Right renal pelvis (tissue), 4 donors: ENCODE measurements at regions not wholly inside any gene's neighbourhood (a gene's known extent, or its start where the extent isn't known, plus 50 kb on each side); places are given as distances from the start of the nearest gene placed in this dataset.
"Not testable (repeated sequence)": the region's sequence is repeated elsewhere in the genome, so short reads cannot be mapped to it uniquely, and the experiment has no call there.

Experiments used
- DNase-seq, 4 donors: peaks; one replicate each; pipeline ENCODE4 v3.0.0-alpha.2; 2013; ENCODE audit warnings: low read depth in 4 of 4, low spot score in 3 of 4, missing footprints in 1 of 4

DNA sequence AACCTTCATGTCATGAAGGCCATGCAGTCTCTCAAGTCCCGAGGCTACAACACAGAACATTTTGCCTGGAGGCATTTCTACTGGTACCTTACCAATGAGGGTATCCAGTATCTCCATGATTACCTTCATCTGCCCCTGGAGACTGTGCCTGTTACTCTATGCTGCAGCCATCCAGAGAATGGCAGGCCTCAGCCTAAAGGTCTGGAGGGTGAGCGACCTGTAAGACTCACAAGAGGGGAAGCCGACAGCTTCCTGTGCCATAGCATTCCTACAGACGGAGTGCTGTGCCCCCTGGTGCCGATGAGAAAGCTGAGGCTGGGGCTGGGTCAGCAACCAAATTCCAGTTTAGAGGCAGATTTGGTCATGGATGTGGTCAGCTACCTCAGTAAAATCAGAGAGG lies 51.3 kb upstream of the CADPS start:
- DNase-seq: no peak

GRCh38 chr3:62928256-62928655 lies 53.0 kb upstream of the CADPS start:
- no peak for DNase-seq

DNA sequence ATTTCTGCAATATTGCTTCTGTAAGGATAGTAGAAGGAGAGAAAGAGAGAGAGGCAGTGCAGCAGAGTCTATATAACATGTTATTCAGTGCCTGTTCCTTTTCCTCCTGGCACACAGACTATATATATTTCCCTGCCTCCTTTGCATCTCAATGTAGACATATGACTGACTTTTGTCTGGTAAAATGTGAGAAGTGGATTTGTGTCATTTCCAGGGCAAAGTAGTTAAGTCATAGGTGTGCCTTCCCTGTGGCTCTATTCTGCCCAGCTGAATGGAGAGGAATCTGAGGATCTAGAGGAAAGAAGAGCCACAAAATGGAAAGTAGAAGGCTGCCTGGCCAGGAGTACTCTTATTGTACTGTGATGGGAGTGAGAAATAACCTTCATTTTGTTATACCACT lies 54.6 kb upstream of the CADPS start:
- DNase-seq: no peak

DNA sequence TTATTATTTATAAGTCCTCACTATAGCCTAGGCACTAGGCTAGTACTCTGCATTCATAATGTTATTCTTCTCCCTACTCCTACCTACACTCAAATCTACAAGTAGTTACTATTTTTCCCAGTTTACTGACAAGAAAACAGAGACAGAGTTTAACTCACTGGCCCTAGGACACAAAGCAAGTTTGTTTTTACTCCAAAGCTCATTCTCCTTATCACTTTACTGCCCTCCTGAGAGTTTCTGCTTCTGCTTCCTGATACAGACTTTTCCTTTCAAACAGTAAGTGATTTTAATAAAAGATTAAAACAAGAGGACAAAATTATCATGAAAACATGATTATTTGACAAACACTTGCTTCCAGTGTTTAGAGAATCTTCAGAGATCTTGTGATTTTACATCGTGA lies 60.6 kb upstream of the CADPS start:
- no peak for DNase-seq

DNA sequence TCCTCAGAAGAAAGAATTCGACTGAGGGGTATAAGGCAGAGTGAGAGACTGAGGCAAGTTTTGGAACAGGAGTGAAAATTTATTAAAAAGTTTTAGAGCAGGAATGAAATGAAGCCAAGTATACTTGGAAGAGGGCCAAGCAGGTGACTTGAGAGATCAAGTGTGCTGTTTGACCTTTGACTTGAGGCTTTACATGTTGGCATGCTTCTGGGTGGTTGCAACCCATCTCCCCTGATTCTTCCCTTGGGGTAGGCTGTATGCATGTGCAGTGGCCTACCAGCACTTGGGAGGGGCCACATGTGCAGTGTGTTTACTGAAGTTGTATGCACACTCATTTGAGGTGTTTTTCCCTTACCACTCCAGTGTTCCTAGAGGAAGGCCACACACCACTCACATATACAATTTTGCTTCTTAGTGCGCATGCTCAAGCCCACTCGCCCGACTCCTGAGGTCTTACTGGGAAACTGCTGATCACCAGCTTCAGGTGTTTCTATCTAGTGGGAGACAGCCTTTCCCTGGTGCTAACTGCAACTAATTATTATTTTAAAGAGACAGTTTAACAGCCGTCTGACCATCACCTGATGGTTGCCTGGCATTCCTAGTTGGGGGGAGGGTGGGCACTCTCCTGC lies 61.5 kb upstream of the CADPS start:
- no peak for DNase-seq

- DNase-seq: no peak
These were observed 63.4 kb upstream of the CADPS start for GRCh38 chr3:62938583-62938982.

GRCh38 chr3:62939707-62940106 lies 64.5 kb upstream of the CADPS start:
- DNase-seq: no peak

- no peak for DNase-seq
These were observed 65.8 kb upstream of the CADPS start for GRCh38 chr3:62940771-62941563.

DNA sequence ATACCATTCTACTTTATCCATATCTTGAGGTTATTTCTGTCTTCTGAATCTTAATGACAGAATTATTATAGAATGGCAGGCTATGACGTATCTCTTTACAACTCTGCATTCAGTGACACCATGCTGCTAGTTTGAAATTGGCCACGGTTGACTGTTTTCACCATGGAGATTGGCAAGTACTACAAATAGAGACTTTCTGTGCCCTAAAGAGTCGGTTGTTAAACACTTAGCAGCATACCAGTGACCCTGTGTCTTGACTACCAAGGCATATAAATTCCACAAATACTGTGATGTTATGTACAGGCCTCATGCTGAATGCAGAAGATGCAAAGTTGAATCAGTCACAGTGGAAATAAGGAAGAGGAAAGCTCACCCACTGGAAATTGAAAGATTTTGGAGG lies 67.0 kb upstream of the CADPS start:
- no peak for DNase-seq

DNA sequence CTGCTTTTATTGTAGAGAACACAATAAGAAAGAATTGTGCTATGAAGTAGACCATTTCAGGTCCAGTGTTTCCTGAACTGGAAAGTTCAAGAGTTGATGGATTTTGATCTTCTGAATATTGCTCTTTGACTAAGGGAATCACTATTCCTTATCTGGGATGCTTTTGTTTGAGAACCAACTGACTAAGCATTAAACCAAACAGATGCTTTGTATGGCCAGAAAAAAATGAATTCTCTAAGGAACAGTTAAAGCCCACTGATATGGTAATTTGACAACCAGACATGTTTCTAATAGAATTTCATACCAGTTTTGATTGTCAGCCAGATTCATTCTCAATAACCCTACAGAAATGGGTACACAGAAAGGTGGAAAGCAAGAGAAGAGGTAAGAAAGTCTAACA lies 67.5 kb upstream of the CADPS start:
- DNase-seq: no peak

DNA sequence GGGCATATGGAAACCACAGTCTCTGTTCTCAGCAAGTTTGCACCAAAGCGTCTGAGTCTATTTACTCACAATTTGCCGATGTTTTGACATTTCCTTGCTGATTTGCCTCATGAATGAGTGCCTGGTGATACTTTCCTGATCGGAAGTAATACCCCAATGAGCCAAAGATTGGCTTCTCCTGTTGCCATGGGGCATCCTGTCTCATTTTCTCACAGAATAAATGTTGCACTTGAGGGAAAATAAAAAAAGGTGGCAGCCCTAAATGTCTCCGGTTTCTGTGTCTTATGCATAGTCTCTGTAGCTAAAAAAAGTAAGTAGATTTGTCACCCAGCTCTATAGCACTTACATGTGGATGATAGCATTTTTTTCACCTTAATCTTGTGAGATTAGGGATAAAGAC lies 73.7 kb upstream of the CADPS start:
- DNase-seq: no peak

- no peak for DNase-seq
These were observed 75.0 kb upstream of the CADPS start for GRCh38 chr3:62950210-62950609.

DNA sequence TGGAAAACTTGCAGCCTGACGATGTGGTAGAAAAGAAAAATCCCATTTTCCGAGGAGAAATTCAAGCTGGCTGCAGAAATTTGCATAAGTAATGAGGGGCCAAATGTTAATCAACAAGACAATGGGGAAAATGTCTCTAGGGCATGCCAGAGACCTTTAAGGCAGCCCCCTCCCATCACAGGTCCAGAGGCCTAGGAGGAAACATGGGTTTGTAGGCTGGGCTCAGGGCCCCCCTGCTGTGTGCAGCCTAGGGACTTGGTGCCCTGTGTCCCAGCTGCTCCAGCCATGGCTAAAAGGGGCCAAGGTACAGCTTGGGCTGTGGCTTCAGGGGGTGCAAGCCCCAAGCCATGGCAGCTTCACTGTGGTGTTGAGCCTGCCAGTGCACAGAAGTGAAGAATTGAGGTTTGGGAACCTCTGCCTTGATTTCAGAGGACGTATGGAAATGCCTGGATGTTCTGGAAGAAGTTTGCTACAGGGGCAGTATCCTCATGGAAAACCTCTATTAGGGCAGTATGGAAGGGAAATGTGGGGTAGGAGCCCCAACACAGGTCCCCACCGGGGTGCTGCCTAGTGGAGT lies 75.9 kb upstream of the CADPS start:
- no peak for DNase-seq

DNA sequence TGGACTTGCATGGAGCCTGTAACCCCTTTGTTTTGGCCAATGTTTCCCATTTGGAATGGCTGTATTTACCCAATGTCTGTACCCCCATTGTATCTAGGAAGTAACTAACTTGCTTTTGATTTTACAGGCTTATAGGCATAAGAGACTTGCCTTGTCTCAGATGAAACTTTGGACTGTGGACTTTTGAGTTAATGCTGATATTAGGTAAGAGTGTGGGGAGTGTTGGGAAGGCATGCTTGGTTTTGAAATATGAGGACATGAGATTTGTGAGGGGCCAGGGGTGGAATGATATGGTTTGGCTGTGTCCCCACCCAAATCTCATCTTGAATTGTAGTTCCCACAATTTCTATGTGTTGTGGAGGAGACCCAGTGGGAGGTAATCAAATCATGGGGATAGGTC lies 76.7 kb upstream of the CADPS start:
- not testable (repeated sequence) for DNase-seq

GRCh38 chr3:62954580-62954979 lies 79.4 kb upstream of the CADPS start:
- no peak for DNase-seq

GRCh38 chr3:62955126-62955525 lies 79.9 kb upstream of the CADPS start:
- DNase-seq: no peak

GRCh38 chr3:62956411-62956810 lies 81.2 kb upstream of the CADPS start:
- no peak for DNase-seq

- no peak for DNase-seq
These were observed 86.8 kb upstream of the CADPS start for GRCh38 chr3:62961874-62962556.

- no peak for DNase-seq
These were observed 87.5 kb upstream of the CADPS start for GRCh38 chr3:62962714-62963113.

DNA sequence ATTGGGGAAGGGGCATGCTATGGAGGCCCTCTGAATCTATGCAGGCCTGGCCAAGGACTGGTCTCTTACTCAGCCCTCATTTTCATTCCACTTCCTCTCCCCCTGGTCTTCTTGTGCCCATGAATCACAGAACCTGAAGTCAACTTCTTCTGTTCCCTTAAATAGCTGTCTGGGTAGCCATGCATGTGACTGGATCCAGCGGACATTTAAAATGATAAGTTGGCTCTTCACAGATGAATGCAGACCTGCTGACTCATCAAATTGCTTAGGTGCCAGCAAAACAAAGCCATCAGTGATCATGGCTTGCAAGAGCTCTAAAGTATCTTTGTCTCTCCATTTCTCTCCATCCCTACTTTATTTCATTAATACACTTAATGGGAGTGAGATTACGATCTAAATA lies 90.1 kb upstream of the CADPS start:
- peak in 3 of 4 donors; percentile 18 to 33 (median 31) for DNase-seq

DNA sequence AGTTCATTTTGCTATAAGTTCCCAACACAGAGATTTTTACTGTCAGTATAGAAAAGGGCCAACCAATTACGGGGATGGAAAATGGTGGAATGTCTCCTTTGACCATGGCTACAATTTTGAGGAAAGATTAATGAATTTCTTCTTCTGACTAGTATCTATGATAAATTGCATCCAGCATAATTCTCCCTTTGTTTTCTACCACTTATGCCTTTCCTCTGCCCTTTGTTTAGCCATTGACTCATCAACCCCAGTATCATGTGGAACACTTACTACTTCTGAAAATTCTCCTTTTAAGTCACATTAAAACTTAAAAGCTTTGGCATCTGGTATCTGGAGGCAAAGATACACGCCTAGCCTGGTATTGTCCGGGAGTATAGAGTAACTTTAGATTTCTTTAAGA lies 92.9 kb upstream of the CADPS start:
- DNase-seq: no peak

- DNase-seq: no peak
These were observed 95.4 kb upstream of the CADPS start for GRCh38 chr3:62970648-62971047.
